A549 (cell line): ENCODE measurements at regions not wholly inside any gene's neighbourhood (a gene's known extent, or its start where the extent isn't known, plus 50 kb on each side); places are given as distances from the start of the nearest gene placed in this dataset.

ENCODE experiments used
- KDM1A ChIP-seq: fragments of 200-600 bp; sonication (generic); IDR thresholded peaks from 2 replicates; pipeline ENCODE4 v1.6.1; 2016; ENCODE audit warnings: low read depth, mild to moderate bottlenecking
- NFE2L2 ChIP-seq: fragments of 150-350 bp; conservative IDR thresholded peaks from 2 replicates; pipeline ENCODE4 v1.6.1; 2014; ENCODE audit warnings: low read length
- RAD21 ChIP-seq, 2 experiments: fragments of >200 bp in 1 of 2; sonication (Bioruptor Twin) in 1 of 2; formaldehyde crosslinking in 1 of 2; IDR thresholded peaks in 1 of 2; conservative IDR thresholded peaks in 1 of 2; 2 replicates in 1 of 2; 3 replicates in 1 of 2; pipeline ENCODE4 v1.6.1; 2012 to 2018; ENCODE audit warnings: inconsistent platforms in 1 of 2
- TF ChIP-seq, protein P1 (sequence below): fragments of >200 bp; sonication (Bioruptor Twin); formaldehyde crosslinking; IDR thresholded peaks from 3 replicates; pipeline ENCODE4 v1.5.1; 2016
- TF ChIP-seq, protein P2 (sequence below): fragments of 450-650 bp; IDR thresholded peaks from 2 replicates; pipeline ENCODE4 v1.6.1; 2014; ENCODE audit warnings: antibody characterized with exemption

- TF ChIP-seq, protein P1, sequence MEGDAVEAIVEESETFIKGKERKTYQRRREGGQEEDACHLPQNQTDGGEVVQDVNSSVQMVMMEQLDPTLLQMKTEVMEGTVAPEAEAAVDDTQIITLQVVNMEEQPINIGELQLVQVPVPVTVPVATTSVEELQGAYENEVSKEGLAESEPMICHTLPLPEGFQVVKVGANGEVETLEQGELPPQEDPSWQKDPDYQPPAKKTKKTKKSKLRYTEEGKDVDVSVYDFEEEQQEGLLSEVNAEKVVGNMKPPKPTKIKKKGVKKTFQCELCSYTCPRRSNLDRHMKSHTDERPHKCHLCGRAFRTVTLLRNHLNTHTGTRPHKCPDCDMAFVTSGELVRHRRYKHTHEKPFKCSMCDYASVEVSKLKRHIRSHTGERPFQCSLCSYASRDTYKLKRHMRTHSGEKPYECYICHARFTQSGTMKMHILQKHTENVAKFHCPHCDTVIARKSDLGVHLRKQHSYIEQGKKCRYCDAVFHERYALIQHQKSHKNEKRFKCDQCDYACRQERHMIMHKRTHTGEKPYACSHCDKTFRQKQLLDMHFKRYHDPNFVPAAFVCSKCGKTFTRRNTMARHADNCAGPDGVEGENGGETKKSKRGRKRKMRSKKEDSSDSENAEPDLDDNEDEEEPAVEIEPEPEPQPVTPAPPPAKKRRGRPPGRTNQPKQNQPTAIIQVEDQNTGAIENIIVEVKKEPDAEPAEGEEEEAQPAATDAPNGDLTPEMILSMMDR: peak; percentile 46; the same call in 2 of the 3 replicates
- no peak for TF ChIP-seq KDM1A
- TF ChIP-seq, protein P2, sequence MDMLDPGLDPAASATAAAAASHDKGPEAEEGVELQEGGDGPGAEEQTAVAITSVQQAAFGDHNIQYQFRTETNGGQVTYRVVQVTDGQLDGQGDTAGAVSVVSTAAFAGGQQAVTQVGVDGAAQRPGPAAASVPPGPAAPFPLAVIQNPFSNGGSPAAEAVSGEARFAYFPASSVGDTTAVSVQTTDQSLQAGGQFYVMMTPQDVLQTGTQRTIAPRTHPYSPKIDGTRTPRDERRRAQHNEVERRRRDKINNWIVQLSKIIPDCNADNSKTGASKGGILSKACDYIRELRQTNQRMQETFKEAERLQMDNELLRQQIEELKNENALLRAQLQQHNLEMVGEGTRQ: no peak
- TF ChIP-seq NFE2L2: no peak
- peak; percentile 61 to 76 for TF ChIP-seq RAD21 (conservative IDR thresholded peaks at IDR 0.05 in 1 of 2, IDR thresholded peaks at IDR 0.05 in 1 of 2)
Observed at GRCh38 chr2:24421668-24422067, 61.3 kb upstream of the ITSN2 start.
